CD4-positive, alpha-beta memory T cell (primary cell): ENCODE measurements at regions not wholly inside any gene's neighbourhood (a gene's known extent, or its start where the extent isn't known, plus 50 kb on each side); places are given as distances from the start of the nearest gene placed in this dataset.
"Not testable (repeated sequence)": the region's sequence is repeated elsewhere in the genome, so short reads cannot be mapped to it uniquely, and the experiment has no call there.

Source experiments
- CTCF ChIA-PET: fragments of 350-600 bp; sonication (Branson Sonifier 250); formaldehyde crosslinking; loops from one replicate; lab custom pipeline; 2021; ENCODE audit warnings: inconsistent platforms; ENCODE audit not compliant: partially characterized antibody; lab: Charles Lee
- POLR2A ChIA-PET: fragments of 350-600 bp; sonication (Branson Sonifier 250); formaldehyde crosslinking; loops from one replicate; lab custom pipeline; 2021; ENCODE audit not compliant: partially characterized antibody; lab: Charles Lee
- DNase-seq, 5 donors: peaks; one replicate each; pipeline versions ENCODE4 v3.0.0 to v3.0.0-alpha.2; 2020 to 2022; ENCODE audit warnings: mixed read lengths in 1 of 5
- H3K27ac ChIP-seq: one replicate; pipeline ENCODE4 v1.7.0; 2013; ENCODE audit warnings: low read depth, low read length
- H3K27me3 ChIP-seq: 2 replicates; pipeline ENCODE4 v1.7.0; 2013; ENCODE audit warnings: mild to moderate bottlenecking, low read length, moderate library complexity; ENCODE audit not compliant: insufficient read depth
- H3K36me3 ChIP-seq: 2 replicates; pipeline ENCODE4 v1.7.0; 2013; ENCODE audit warnings: mild to moderate bottlenecking, low read length, moderate library complexity; ENCODE audit not compliant: insufficient read depth
- H3K4me1 ChIP-seq: 2 replicates; pipeline ENCODE4 v1.7.0; 2013; ENCODE audit warnings: mild to moderate bottlenecking, low read length, moderate library complexity; ENCODE audit not compliant: insufficient read depth
- H3K4me3 ChIP-seq, 2 donors: one replicate each; pipeline ENCODE4 v1.7.0; 2013; ENCODE audit warnings: low read length in 2 of 2, mild to moderate bottlenecking in 1 of 2
- H3K9me3 ChIP-seq, 2 donors: one replicate each; pipeline ENCODE4 v1.7.0; 2013; ENCODE audit warnings: low read length in 2 of 2, control low read depth in 1 of 2; ENCODE audit not compliant: control insufficient read depth in 1 of 2
- H3K27ac Mint-ChIP-seq, 7 donors: one replicate each; pipeline ENCODE4 v1.8.0; 2020 to 2021; ENCODE audit warnings: mixed read lengths in 7 of 7, mild to moderate bottlenecking in 6 of 7, inconsistent platforms in 3 of 7, moderate library complexity in 3 of 7
- H3K27me3 Mint-ChIP-seq, 2 donors: one replicate each; pipeline ENCODE4 v1.8.0; 2020 to 2021; ENCODE audit warnings: mixed read lengths in 2 of 2
- H3K36me3 Mint-ChIP-seq, 2 donors: one replicate each; pipeline ENCODE4 v1.8.0; 2020 to 2021; ENCODE audit warnings: mixed read lengths in 2 of 2, inconsistent platforms in 1 of 2, mild to moderate bottlenecking in 1 of 2
- H3K4me1 Mint-ChIP-seq, 4 donors: one replicate each; pipeline ENCODE4 v1.8.0; 2020 to 2021; ENCODE audit warnings: mixed read lengths in 4 of 4, mild to moderate bottlenecking in 1 of 4
- H3K4me3 Mint-ChIP-seq, 8 donors: one replicate each; pipeline ENCODE4 v1.8.0; 2020 to 2021; ENCODE audit warnings: mixed read lengths in 8 of 8, mild to moderate bottlenecking in 7 of 8, moderate library complexity in 6 of 8, inconsistent platforms in 3 of 8
- H3K9me3 Mint-ChIP-seq, 8 donors: one replicate each; pipeline ENCODE4 v1.8.0; 2020 to 2021; ENCODE audit warnings: mixed read lengths in 8 of 8, mild to moderate bottlenecking in 5 of 8, inconsistent platforms in 3 of 8, moderate library complexity in 1 of 8
- intact Hi-C: fragments of 100-400 bp; cut with micrococcal nuclease; formaldehyde crosslinking; loops from one replicate; pipeline ENCODE4 v1.15.1; 2023

DNA sequence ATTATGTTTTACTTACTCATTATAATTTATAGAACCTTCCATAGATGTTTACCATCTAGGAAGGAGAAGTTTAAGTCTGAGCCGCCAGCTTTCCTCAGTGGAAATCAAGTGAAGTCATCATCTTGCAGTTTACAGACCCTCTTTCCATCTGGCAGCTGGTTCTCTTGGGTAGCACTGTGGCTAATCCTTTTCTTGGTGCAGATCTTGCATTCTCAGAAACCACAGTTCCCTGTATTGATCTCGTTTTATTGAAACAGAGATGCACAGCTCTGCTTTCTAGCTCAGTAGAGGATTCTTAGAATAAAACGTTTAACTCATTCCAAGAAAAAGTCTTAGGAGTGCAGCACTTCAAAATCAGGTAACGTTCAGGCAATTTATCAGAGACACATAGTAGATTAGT lies 1154.7 kb downstream of the FOXD4L5 start:
- H3K4me1 Mint-ChIP-seq, H3K4me1 ChIP-seq, H3K36me3 Mint-ChIP-seq, H3K4me3 ChIP-seq, DNase-seq, H3K9me3 ChIP-seq, H3K27ac Mint-ChIP-seq, H3K27me3 ChIP-seq, H3K4me3 Mint-ChIP-seq, H3K9me3 Mint-ChIP-seq, POLR2A ChIA-PET, H3K27me3 Mint-ChIP-seq, intact Hi-C loops, H3K27ac ChIP-seq, CTCF ChIA-PET, H3K36me3 ChIP-seq: not testable (repeated sequence)

- Mint-ChIP-seq H3K27me3 (no peaks in the 10 kb centered on the region), H3K27ac (no peak overlapping the region), H3K4me1 (no peaks in the 10 kb centered on the region), H3K9me3 (peaks cover 0 to 7% (median 1%) of the 10 kb centered on the region in 8 donors), H3K36me3 (no peaks in the 10 kb centered on the region), H3K4me3 (no peak overlapping the region)
- ChIA-PET CTCF (no interaction called here), POLR2A (no interaction called here)
- Histone ChIP-seq H3K36me3 (no peaks in the 10 kb centered on the region), H3K27me3 (no peaks in the 10 kb centered on the region), H3K4me1 (no peaks in the 10 kb centered on the region), H3K4me3 (no peak overlapping the region), H3K9me3 (no peaks in the 10 kb centered on the region), H3K27ac (no peak overlapping the region)
- DNase-seq, result no peak
- intact Hi-C loops, result no loop called here
Observed at GRCh38 chr9:64128572-64128971, 1156.4 kb downstream of the FOXD4L5 start.

GRCh38 chr9:64121602-64122001 lies 1163.4 kb downstream of the FOXD4L5 start:
- DNase-seq, intact Hi-C loops, H3K36me3 ChIP-seq, H3K4me3 ChIP-seq, H3K4me1 ChIP-seq, H3K4me3 Mint-ChIP-seq, H3K27me3 ChIP-seq, H3K9me3 ChIP-seq, H3K9me3 Mint-ChIP-seq, H3K27me3 Mint-ChIP-seq, H3K27ac ChIP-seq, POLR2A ChIA-PET, H3K27ac Mint-ChIP-seq, CTCF ChIA-PET, H3K4me1 Mint-ChIP-seq, H3K36me3 Mint-ChIP-seq: not testable (repeated sequence)

DNA sequence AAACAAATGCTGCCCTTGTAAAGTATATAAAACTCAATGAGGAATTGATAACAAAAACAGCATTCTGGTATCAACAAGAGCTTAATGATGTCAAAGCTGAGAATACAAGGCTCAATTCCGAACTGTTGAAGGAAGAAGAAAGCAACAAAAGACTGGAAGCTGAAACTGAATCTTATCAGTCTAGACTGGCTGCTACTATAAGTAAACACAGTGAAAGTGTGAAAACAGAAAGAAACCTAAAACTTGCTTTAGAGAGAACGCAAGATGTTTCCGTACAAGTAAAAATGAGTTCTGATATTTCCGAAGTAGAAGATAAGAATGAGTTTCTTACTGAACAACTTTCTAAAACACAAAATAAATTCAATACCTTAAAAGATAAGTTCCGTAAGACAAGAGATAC lies 1167.7 kb downstream of the FOXD4L5 start:
- H3K4me1 ChIP-seq, POLR2A ChIA-PET, H3K9me3 Mint-ChIP-seq, H3K4me3 Mint-ChIP-seq, intact Hi-C loops, H3K4me1 Mint-ChIP-seq, H3K27ac ChIP-seq, H3K27ac Mint-ChIP-seq, CTCF ChIA-PET, H3K27me3 ChIP-seq, DNase-seq, H3K27me3 Mint-ChIP-seq, H3K36me3 Mint-ChIP-seq, H3K9me3 ChIP-seq, H3K4me3 ChIP-seq, H3K36me3 ChIP-seq: not testable (repeated sequence)

DNA sequence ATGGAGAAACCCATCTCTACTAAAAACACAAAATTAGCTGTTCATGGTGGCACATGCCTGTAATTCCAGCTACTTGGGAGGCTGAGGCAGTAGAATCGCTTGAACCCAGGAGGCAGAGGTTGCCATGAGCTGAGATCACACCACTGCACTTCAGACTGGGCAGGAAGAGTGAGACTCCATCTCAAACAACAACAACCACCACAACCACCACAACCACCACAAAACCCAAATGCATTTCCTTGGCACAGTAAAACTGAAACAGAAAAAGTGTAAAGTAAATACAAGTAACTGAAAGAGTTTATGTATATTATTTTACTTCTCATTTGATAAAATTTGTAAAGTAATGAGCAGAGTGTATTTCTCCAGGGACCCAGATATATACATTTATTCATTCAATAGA lies 1177.1 kb downstream of the FOXD4L5 start:
- H3K27me3 Mint-ChIP-seq, H3K36me3 Mint-ChIP-seq, H3K9me3 ChIP-seq, H3K27ac Mint-ChIP-seq, H3K4me3 ChIP-seq, POLR2A ChIA-PET, H3K4me1 Mint-ChIP-seq, H3K9me3 Mint-ChIP-seq, H3K4me3 Mint-ChIP-seq, intact Hi-C loops, CTCF ChIA-PET, DNase-seq, H3K27ac ChIP-seq, H3K36me3 ChIP-seq, H3K4me1 ChIP-seq, H3K27me3 ChIP-seq: not testable (repeated sequence)

DNA sequence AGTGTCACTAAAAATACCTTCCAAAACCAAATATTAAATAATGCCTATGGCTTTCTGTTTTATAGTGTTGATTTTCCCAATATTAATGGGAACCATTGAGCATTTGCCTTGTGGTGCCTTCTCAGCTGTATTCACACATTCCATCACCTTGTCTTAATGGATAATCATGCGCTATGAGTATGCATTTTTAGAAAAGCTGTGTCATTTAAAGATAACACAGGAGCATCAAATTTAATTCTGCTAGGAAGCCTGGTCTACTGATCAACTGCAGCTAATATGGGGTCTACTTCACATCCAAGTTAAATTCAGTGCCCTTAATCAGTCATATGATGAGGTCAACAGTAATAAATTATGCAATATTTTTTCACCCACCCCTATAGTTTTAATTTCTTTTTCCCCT lies 1177.8 kb downstream of the FOXD4L5 start:
- intact Hi-C loops, H3K4me1 Mint-ChIP-seq, H3K27ac ChIP-seq, CTCF ChIA-PET, H3K27me3 ChIP-seq, H3K9me3 ChIP-seq, H3K4me3 Mint-ChIP-seq, H3K27me3 Mint-ChIP-seq, H3K9me3 Mint-ChIP-seq, H3K27ac Mint-ChIP-seq, H3K4me3 ChIP-seq, H3K36me3 Mint-ChIP-seq, H3K4me1 ChIP-seq, POLR2A ChIA-PET, H3K36me3 ChIP-seq, DNase-seq: not testable (repeated sequence)

- H3K27me3 Mint-ChIP-seq, POLR2A ChIA-PET, H3K4me3 ChIP-seq, CTCF ChIA-PET, H3K27ac Mint-ChIP-seq, H3K27me3 ChIP-seq, H3K36me3 Mint-ChIP-seq, H3K27ac ChIP-seq, H3K36me3 ChIP-seq, intact Hi-C loops, DNase-seq, H3K9me3 ChIP-seq, H3K4me1 Mint-ChIP-seq, H3K4me1 ChIP-seq, H3K9me3 Mint-ChIP-seq, H3K4me3 Mint-ChIP-seq: not testable (repeated sequence)
Observed at GRCh38 chr9:64105193-64105592, 1179.8 kb downstream of the FOXD4L5 start.

DNA sequence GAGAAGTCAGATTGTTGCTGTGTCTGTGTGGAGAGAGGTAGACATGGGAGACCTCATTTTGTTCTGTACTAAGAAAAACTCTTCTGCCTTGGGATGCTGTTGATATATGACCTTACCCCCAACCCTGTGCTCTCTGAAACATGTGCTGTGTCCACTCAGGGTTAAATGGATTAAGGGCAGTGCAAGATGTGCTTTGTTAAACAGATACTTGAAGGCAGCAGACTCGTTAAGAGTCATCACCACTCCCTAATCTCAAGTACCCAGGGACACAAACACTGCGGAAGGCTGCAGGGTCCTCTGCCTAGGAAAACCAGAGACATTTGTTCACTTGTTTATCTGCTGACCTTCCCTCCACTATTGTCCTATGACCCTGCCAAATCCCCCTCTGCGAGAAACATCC lies 1183.5 kb downstream of the FOXD4L5 start:
- H3K36me3 Mint-ChIP-seq, H3K9me3 ChIP-seq, intact Hi-C loops, H3K27me3 ChIP-seq, H3K27ac ChIP-seq, H3K27me3 Mint-ChIP-seq, H3K4me1 ChIP-seq, DNase-seq, H3K27ac Mint-ChIP-seq, POLR2A ChIA-PET, H3K4me3 ChIP-seq, H3K9me3 Mint-ChIP-seq, H3K4me1 Mint-ChIP-seq, H3K4me3 Mint-ChIP-seq, H3K36me3 ChIP-seq, CTCF ChIA-PET: not testable (repeated sequence)
